HCT116 (cell line): ENCODE measurements at regions not wholly inside any gene's neighbourhood (a gene's known extent, or its start where the extent isn't known, plus 50 kb on each side); places are given as distances from the start of the nearest gene placed in this dataset.

Experiments
- ATAC-seq: fragments of 200-7000 bp; cut with Tn5 transposase; 2 replicates; pipeline ENCODE4 v1.9.1; 2020; ENCODE audit warnings: mild to moderate bottlenecking, moderate library complexity
- BruUV-seq: library from RNA; stranded (reverse); fragments of 400-500 nt; replicated peaks from 2 replicates; lab custom pipeline; 2021; lab: Mats Ljungman, UMichigan
- CTCF ChIA-PET: fragments of 300-600 bp; sonication (Branson Sonifier 250); formaldehyde crosslinking; loops from one replicate; lab custom pipeline; 2021; ENCODE audit warnings: antibody characterized with exemption; lab: Charles Lee
- POLR2A ChIA-PET: fragments of 300-600, 350-600 bp; sonication (Branson Sonifier 250); formaldehyde crosslinking; loops from one replicate; lab custom pipeline; 2021; ENCODE audit warnings: antibody characterized with exemption; lab: Charles Lee
- RAD21 ChIA-PET, 2 experiments: fragments of 300-600 bp; sonication (Branson Sonifier 250); formaldehyde crosslinking; loops; one replicate each; lab custom pipeline; 2023; ENCODE audit warnings: low total read pairs in 2 of 2; ENCODE audit not compliant: uncharacterized antibody in 2 of 2, unreplicated experiment in 2 of 2, low non-redundant PET in 1 of 2; lab: Charles Lee
- DNase-seq: peaks from one replicate; pipeline ENCODE4 v3.0.0-alpha.2; 2010; ENCODE audit warnings: low read depth, low spot score
- H2AFZ ChIP-seq: fragments of 200-600 bp; shearing (Covaris generic), sonication (generic); 2 replicates; pipeline ENCODE4 v1.6.1; 2017; ENCODE audit warnings: low read depth, mixed run types, mixed read lengths, antibody characterized with exemption, low read length; ENCODE audit not compliant: poor library complexity, severe bottlenecking
- H3K27ac ChIP-seq: 2 replicates; pipeline ENCODE4 v1.5.1; 2012; ENCODE audit warnings: low read depth, low read length
- H3K27me3 ChIP-seq: fragments of 200-600 bp; sonication (generic); 2 replicates; pipeline ENCODE4 v1.6.1; 2016; ENCODE audit warnings: mixed run types, low read length, mixed read lengths; ENCODE audit not compliant: insufficient read depth
- H3K36me3 ChIP-seq, 2 experiments: fragments of 200-500 bp in 1 of 2; fragments of 200-600 bp in 1 of 2; sonication (Bioruptor generic) in 1 of 2; sonication (generic) in 1 of 2; 2 replicates each; pipeline versions ENCODE4 v1.5.1 to v1.6.1; 2014 to 2016; ENCODE audit warnings: low read length in 2 of 2, inconsistent platforms in 1 of 2, mixed read lengths in 1 of 2, mixed run types in 1 of 2; ENCODE audit not compliant: insufficient read depth in 2 of 2, control insufficient read depth in 1 of 2
- H3K4me1 ChIP-seq, 2 experiments: fragments of 200-600 bp in 1 of 2; sonication (generic) in 1 of 2; 2 replicates each; pipeline versions ENCODE4 v1.5.1 to v1.6.1; 2012 to 2017; ENCODE audit warnings: low read length in 2 of 2, inconsistent platforms in 1 of 2, mild to moderate bottlenecking in 1 of 2, mixed read lengths in 1 of 2, mixed run types in 1 of 2, moderate library complexity in 1 of 2; ENCODE audit not compliant: insufficient read depth in 2 of 2, control insufficient read depth in 1 of 2
- H3K4me2 ChIP-seq: fragments of 200-600 bp; sonication (generic); 2 replicates; pipeline ENCODE4 v1.6.1; 2017; ENCODE audit warnings: mixed run types, low read length, mixed read lengths
- H3K4me3 ChIP-seq, 2 experiments: fragments of 200-600 bp in 1 of 2; sonication (generic) in 1 of 2; replicated peaks in 1 of 2; 2 replicates each; pipeline ENCODE4 v1.5.1; 2011 to 2016; ENCODE audit warnings: low read length in 2 of 2, control low read depth in 1 of 2, low read depth in 1 of 2, mild to moderate bottlenecking in 1 of 2, mixed read lengths in 1 of 2, mixed run types in 1 of 2
- H3K79me2 ChIP-seq: fragments of 200-600 bp; sonication (generic); 2 replicates; pipeline ENCODE4 v1.6.1; 2017; ENCODE audit warnings: mild to moderate bottlenecking, mixed run types, low read length, moderate library complexity, mixed read lengths; ENCODE audit not compliant: insufficient read depth
- H3K9ac ChIP-seq: fragments of 200-600 bp; sonication (generic); 2 replicates; pipeline ENCODE4 v1.6.1; 2016; ENCODE audit warnings: low read length, mixed read lengths
- H3K9me2 ChIP-seq: fragments of 200-600 bp; sonication (generic), shearing (Covaris generic); 2 replicates; pipeline ENCODE4 v1.6.1; 2017; ENCODE audit warnings: mixed run types, mild to moderate bottlenecking, moderate library complexity; ENCODE audit not compliant: insufficient read depth
- H3K9me3 ChIP-seq, 2 experiments: fragments of 200-500 bp in 1 of 2; fragments of 200-600 bp in 1 of 2; sonication (Bioruptor generic) in 1 of 2; sonication (generic) in 1 of 2; 2 replicates each; pipeline ENCODE4 v1.6.1; 2014 to 2017; ENCODE audit warnings: low read length in 2 of 2, mixed read lengths in 2 of 2, inconsistent platforms in 1 of 2, low read depth in 1 of 2, mild to moderate bottlenecking in 1 of 2, mixed run types in 1 of 2, moderate library complexity in 1 of 2; ENCODE audit not compliant: control insufficient read depth in 1 of 2, insufficient read depth in 1 of 2
- H4K20me1 ChIP-seq: fragments of 200-600 bp; sonication (generic), shearing (Covaris generic); 2 replicates; pipeline ENCODE4 v1.6.1; 2017; ENCODE audit warnings: mixed run types, mild to moderate bottlenecking, moderate library complexity; ENCODE audit not compliant: insufficient read depth
- EZH2phosphoT487 ChIP-seq: fragments of 200-600 bp; IDR thresholded peaks from 2 replicates; pipeline ENCODE4 v1.6.1; 2018; ENCODE audit warnings: antibody characterized with exemption, borderline replicate concordance
- RAD21 ChIP-seq: IDR thresholded peaks from 2 replicates; pipeline ENCODE4 v1.6.1; 2012; ENCODE audit warnings: low read depth, mild to moderate bottlenecking
- TCF7L2 ChIP-seq: IDR thresholded peaks from 2 replicates; pipeline ENCODE4 v1.7.0; 2011; ENCODE audit warnings: borderline replicate concordance, inconsistent platforms; ENCODE audit not compliant: insufficient read depth, insufficient read length; ENCODE audit errors: extremely low read depth
- intact Hi-C: fragments of 100-400 bp; cut with micrococcal nuclease; formaldehyde crosslinking; loops from 2 replicates; pipeline ENCODE4 v1.10.0; 2022
- TF ChIP-seq, protein P1 (sequence below), 3 experiments: fragments of 200-600 bp in 1 of 3; sonication (generic) in 1 of 3; IDR thresholded peaks in 2 of 3; conservative IDR thresholded peaks in 1 of 3; 2 replicates each; pipeline ENCODE4 v1.5.1; 2012 to 2017; ENCODE audit warnings: low read depth in 2 of 3, low read length in 2 of 3, antibody characterized with exemption in 1 of 3, borderline replicate concordance in 1 of 3, control low read depth in 1 of 3, mild to moderate bottlenecking in 1 of 3, mixed read lengths in 1 of 3, mixed run types in 1 of 3, moderate library complexity in 1 of 3; ENCODE audit not compliant: insufficient read depth in 1 of 3

DNA sequence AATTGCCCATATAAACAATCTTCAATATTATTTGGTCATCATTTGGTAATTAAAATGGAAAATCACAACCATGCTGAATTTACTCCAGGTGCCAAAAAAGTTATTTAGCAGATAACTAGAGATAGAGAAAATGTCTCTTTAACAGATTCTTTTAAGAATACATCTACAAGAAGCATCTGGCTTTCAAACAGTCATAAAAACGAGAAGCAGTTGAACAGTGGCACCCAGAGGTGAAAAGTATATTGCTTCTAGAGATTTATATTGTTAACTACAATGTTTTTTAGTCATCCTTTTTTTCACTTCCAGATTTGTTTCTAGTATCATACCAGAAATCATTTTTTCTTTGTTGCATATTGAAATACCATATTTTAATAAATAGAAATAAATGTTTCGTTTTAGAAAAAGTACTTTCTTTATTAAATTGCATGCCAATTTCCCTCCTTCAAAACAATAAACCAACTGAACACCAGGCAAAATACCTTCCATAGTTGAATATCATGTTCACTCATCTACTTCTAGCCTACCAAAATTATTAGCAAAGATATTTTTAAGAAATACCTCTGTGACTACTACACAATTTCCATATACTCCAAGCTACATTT is 65.4 kb upstream of the HNRNPA3 start:
- no peak for ATAC-seq
- no peaks in the 10 kb centered on the region for H3K79me2 ChIP-seq
- H3K4me1 ChIP-seq = peaks cover 0 to 8% of the 10 kb centered on the region in 2 experiments; a peak in 2 of 4 replicates
- no peak overlapping the region for H3K4me3 ChIP-seq
- no peak overlapping the region for H3K9ac ChIP-seq
- peak overlapping the region; percentile 56 for H2AFZ ChIP-seq
- H3K9me3 ChIP-seq = no peaks in the 10 kb centered on the region
- DNase-seq = no peak
- H3K27me3 ChIP-seq = no peaks in the 10 kb centered on the region
- H3K27ac ChIP-seq = no peak overlapping the region
- RAD21 ChIA-PET = no interaction called here
- H3K4me2 ChIP-seq = no peak overlapping the region
- intact Hi-C loops = loop anchor here (1.0 to 10.0 kb wide), 7 partner anchors 120 to 1020 kb away; no protein-coding TSS in a partner anchor
- H3K36me3 ChIP-seq = no peaks in the 10 kb centered on the region
- BruUV-seq = no TSS peak
- TF ChIP-seq, protein P1, sequence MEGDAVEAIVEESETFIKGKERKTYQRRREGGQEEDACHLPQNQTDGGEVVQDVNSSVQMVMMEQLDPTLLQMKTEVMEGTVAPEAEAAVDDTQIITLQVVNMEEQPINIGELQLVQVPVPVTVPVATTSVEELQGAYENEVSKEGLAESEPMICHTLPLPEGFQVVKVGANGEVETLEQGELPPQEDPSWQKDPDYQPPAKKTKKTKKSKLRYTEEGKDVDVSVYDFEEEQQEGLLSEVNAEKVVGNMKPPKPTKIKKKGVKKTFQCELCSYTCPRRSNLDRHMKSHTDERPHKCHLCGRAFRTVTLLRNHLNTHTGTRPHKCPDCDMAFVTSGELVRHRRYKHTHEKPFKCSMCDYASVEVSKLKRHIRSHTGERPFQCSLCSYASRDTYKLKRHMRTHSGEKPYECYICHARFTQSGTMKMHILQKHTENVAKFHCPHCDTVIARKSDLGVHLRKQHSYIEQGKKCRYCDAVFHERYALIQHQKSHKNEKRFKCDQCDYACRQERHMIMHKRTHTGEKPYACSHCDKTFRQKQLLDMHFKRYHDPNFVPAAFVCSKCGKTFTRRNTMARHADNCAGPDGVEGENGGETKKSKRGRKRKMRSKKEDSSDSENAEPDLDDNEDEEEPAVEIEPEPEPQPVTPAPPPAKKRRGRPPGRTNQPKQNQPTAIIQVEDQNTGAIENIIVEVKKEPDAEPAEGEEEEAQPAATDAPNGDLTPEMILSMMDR (IDR thresholded peaks at IDR 0.05 in 2 of 3, conservative IDR thresholded peaks at IDR 0.05 in 1 of 3; ENCODE audit: borderline replicate concordance in 1 of 3, insufficient read depth in 1 of 3, low read depth in 2 of 3, low read length in 2 of 3) = peak; percentile 47 to 70 (median 65)
- TF ChIP-seq RAD21 (peak; percentile 79), EZH2phosphoT487 (no peak), TCF7L2 (no peak)
- TF ChIP-seq, all 23 proteins: peak for 2
- CTCF ChIA-PET = interaction anchor here (1.4 to 4.4 kb wide), 6 partner anchors 18 to 1020 kb away, joined by 3 to 36 read pairs (median 31); no protein-coding TSS in a partner anchor
- no peaks in the 10 kb centered on the region for H3K9me2 ChIP-seq
- POLR2A ChIA-PET = no interaction called here
- no peaks in the 10 kb centered on the region for H4K20me1 ChIP-seq
